Progenitor cell of endocrine pancreas (in vitro differentiated cells): ENCODE measurements at regions not wholly inside any gene's neighbourhood (a gene's known extent, or its start where the extent isn't known, plus 50 kb on each side); places are given as distances from the start of the nearest gene placed in this dataset.

Experiments
- DNase-seq: peaks from one replicate; pipeline ENCODE4 v3.0.0; 2021; ENCODE audit warnings: low spot score; ENCODE audit not compliant: unreplicated experiment
- H3K27ac Mint-ChIP-seq: 2 replicates; pipeline ENCODE4 v1.8.0; 2021; ENCODE audit warnings: mild to moderate bottlenecking, moderate library complexity, mixed read lengths
- H3K27me3 Mint-ChIP-seq: 2 replicates; pipeline ENCODE4 v1.8.0; 2021; ENCODE audit warnings: mixed read lengths
- H3K36me3 Mint-ChIP-seq: 2 replicates; pipeline ENCODE4 v1.8.0; 2022; ENCODE audit warnings: mixed read lengths; ENCODE audit not compliant: insufficient read depth
- H3K4me1 Mint-ChIP-seq: 2 replicates; pipeline ENCODE4 v1.8.0; 2021; ENCODE audit warnings: low read depth, mixed read lengths
- H3K4me3 Mint-ChIP-seq: 2 replicates; pipeline ENCODE4 v1.8.0; 2021; ENCODE audit warnings: low read depth, mild to moderate bottlenecking, moderate library complexity, mixed read lengths
- H3K9me3 Mint-ChIP-seq: 2 replicates; pipeline ENCODE4 v1.8.0; 2021; ENCODE audit warnings: low read depth, mixed read lengths
- CTCF ChIP-seq: fragments of 200-600 bp; sonication (generic); IDR thresholded peaks from one replicate; pipeline ENCODE4 v1.5.0; 2021; ENCODE audit warnings: antibody characterized with exemption, mild to moderate bottlenecking; ENCODE audit not compliant: unreplicated experiment

- DNase-seq: no peak
- H3K9me3 Mint-ChIP-seq: no peaks in the 10 kb centered on the region
- no peak overlapping the region for H3K4me3 Mint-ChIP-seq
- no peak overlapping the region for H3K27ac Mint-ChIP-seq
- no peak for TF ChIP-seq CTCF
- no peaks in the 10 kb centered on the region for H3K4me1 Mint-ChIP-seq
- no peaks in the 10 kb centered on the region for H3K36me3 Mint-ChIP-seq
- no peaks in the 10 kb centered on the region for H3K27me3 Mint-ChIP-seq
These were observed 193.5 kb upstream of the ID4 start for GRCh38 chr6:19643713-19644112.

- no peak for TF ChIP-seq CTCF
- no peaks in the 10 kb centered on the region for H3K36me3 Mint-ChIP-seq
- no peak overlapping the region for H3K4me3 Mint-ChIP-seq
- peaks cover 2% of the 10 kb centered on the region for H3K4me1 Mint-ChIP-seq
- peaks cover 11% of the 10 kb centered on the region for H3K9me3 Mint-ChIP-seq
- H3K27ac Mint-ChIP-seq: no peak overlapping the region
- no peaks in the 10 kb centered on the region for H3K27me3 Mint-ChIP-seq
- DNase-seq: no peak
These were observed 181.4 kb upstream of the ID4 start for GRCh38 chr6:19655744-19656143.

- H3K9me3 Mint-ChIP-seq: peaks cover 11% of the 10 kb centered on the region
- peaks cover 6% of the 10 kb centered on the region for H3K27me3 Mint-ChIP-seq
- no peak for TF ChIP-seq CTCF
- no peaks in the 10 kb centered on the region for H3K36me3 Mint-ChIP-seq
- no peak for DNase-seq
- H3K4me3 Mint-ChIP-seq: no peak overlapping the region
- no peak overlapping the region for H3K27ac Mint-ChIP-seq
- no peaks in the 10 kb centered on the region for H3K4me1 Mint-ChIP-seq
These were observed 176.9 kb upstream of the ID4 start for GRCh38 chr6:19660123-19660910.

- H3K9me3 Mint-ChIP-seq: no peaks in the 10 kb centered on the region
- H3K4me1 Mint-ChIP-seq: peaks cover 6% of the 10 kb centered on the region
- H3K4me3 Mint-ChIP-seq: no peak overlapping the region
- H3K27ac Mint-ChIP-seq: no peak overlapping the region
- TF ChIP-seq CTCF: no peak
- peaks cover 9% of the 10 kb centered on the region for H3K27me3 Mint-ChIP-seq
- DNase-seq: no peak
- no peaks in the 10 kb centered on the region for H3K36me3 Mint-ChIP-seq
These were observed 174.3 kb upstream of the ID4 start for GRCh38 chr6:19662911-19663310.

GRCh38 chr6:19663479-19663878 is 173.7 kb upstream of the ID4 start:
- no peak for TF ChIP-seq CTCF
- Mint-ChIP-seq H3K36me3 (no peaks in the 10 kb centered on the region), H3K9me3 (no peaks in the 10 kb centered on the region), H3K4me1 (peaks cover 6% of the 10 kb centered on the region), H3K4me3 (no peak overlapping the region), H3K27me3 (peaks cover 10% of the 10 kb centered on the region), H3K27ac (no peak overlapping the region)
- no peak for DNase-seq
